ENCODE measurements at regions not wholly inside any gene's neighbourhood (a gene's known extent, or its start where the extent isn't known, plus 50 kb on each side); places are given as distances from the start of the nearest gene placed in this dataset.

DNA sequence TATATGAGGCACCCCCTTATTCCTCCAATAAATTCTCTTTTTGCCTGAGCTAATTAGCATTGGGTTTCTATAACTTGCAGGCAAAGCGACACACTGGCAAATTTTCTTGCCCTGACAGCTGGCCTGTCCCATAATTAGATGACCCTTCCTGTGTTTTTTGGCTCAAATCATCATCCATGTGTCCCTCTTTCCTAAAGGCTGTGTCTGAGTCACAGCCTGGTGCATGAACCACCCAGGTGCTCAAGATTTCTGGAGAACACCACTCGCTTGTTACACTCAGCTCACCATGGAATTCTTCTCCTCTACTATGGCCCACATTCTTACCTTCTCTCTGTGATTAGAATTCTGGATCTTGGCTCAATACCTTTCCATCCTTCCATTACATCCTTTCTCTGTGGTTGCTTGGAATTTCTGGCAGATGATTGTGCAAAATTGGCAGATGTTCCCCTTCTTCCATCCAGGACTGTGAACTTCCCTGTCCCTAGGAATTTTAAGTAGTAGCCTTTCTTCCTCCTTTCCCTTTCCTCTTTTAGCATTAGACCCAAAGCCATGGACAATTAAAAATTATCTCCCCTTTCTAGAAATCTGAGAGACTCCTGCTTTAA is 116.0 kb upstream of the ANKRD1 start:
- peak in 1 of 2 experiments; percentile 17 for DNase-seq (ENCODE audit: low read depth in 2 of 2)

- no peak for DNase-seq (ENCODE audit: low read depth in 2 of 2)
These were observed 118.1 kb upstream of the ANKRD1 start for GRCh38 chr10:91038971-91039370.

GRCh38 chr10:91040343-91040742 is 119.5 kb upstream of the ANKRD1 start:
- DNase-seq (ENCODE audit: low read depth in 2 of 2): no peak

GRCh38 chr10:91042069-91042468 is 121.2 kb upstream of the ANKRD1 start:
- no peak for DNase-seq (ENCODE audit: low read depth in 2 of 2)

- no peak for DNase-seq (ENCODE audit: low read depth in 2 of 2)
These were observed 122.5 kb upstream of the ANKRD1 start for GRCh38 chr10:91043173-91043910.

DNA sequence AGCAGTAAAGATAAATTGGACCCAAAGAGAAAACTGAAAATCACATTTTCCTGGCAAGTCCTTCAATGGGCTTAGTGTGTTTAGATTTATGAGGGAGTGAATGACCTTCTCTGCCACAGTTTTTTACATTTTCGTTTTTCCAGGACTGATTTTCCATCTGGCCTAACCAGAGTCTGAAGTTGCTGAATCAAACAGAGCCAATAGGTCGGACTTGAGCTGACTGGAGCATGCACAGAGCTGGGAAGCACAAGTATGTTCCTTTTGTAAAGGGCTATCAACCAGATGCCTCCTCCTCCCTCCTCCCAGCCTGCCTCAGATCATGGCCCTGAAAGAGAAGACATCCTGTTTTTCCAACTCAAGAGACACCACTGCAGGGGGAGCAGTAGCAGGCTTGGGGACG is 126.0 kb upstream of the ANKRD1 start:
- DNase-seq (ENCODE audit: low read depth in 2 of 2): no peak

DNA sequence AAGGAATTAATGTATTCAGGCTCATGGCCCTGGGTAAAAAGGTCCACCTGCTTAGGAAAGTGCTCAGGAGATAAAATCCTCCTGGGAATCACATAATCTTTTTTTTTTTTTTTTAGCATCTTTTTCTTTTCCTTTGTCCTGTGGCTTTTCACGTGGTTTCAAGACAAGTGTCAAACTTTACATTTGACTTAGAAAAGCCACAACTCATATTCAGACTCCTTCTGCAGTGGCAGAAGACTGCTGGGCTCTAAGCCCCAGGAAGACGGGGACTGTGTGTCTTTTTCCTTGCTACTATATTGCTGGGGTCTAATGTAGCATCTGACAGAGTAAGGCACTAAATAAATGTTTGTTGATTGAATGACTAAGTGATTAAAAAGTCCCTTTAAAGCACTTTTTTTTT is 127.5 kb upstream of the ANKRD1 start:
- no peak for DNase-seq (ENCODE audit: low read depth in 2 of 2)

- DNase-seq (ENCODE audit: low read depth in 2 of 2): no peak
These were observed 128.6 kb upstream of the ANKRD1 start for GRCh38 chr10:91049296-91049987.

GRCh38 chr10:91049988-91050360 is 129.1 kb upstream of the ANKRD1 start:
- DNase-seq (ENCODE audit: low read depth in 2 of 2): no peak

GRCh38 chr10:91050371-91051034 is 129.6 kb upstream of the ANKRD1 start:
- DNase-seq (ENCODE audit: low read depth in 2 of 2): no peak

- DNase-seq (ENCODE audit: low read depth in 2 of 2): no peak
These were observed 130.9 kb upstream of the ANKRD1 start for GRCh38 chr10:91051829-91052228.

DNA sequence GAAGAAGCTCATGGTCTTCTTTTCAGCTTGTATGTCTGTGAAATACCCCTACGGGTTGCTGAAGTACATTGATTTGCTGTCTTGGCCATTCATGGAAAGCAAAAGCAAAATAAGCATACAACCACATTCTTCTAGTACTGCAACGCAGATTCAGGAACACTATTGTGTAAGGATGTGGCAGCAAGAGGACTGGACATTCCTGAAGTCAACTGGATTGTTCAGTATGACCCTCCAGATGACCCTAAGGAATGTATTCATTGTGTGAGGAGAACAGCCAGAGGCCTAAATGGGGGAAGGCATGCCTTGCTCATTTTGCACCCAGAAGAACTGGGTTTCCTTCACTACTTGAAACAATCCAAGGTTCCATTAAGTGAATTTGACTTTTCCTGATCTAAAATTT is 133.4 kb upstream of the ANKRD1 start:
- no peak for DNase-seq (ENCODE audit: low read depth in 2 of 2)

- no peak for DNase-seq (ENCODE audit: low read depth in 2 of 2)
These were observed 140.3 kb upstream of the ANKRD1 start for GRCh38 chr10:91061187-91061586.

DNA sequence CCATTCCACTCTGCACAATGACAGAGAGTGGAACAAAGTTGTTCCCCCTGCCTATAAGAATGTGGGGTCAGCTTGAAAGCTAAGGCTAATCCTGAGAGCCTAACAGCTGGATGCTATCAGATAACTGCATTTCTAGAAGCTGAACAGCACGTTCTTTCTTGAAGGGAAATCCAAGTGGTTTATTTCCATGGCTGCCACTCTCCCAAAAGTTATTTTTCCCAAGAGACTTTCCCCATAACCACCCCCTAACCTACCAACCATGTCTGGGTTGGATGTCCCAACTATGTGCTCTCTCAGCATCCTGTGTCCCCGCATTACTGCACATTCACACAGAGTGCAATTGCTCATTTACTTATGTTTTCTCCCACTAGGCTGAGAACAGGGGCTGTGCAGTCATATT is 140.7 kb upstream of the ANKRD1 start:
- DNase-seq (ENCODE audit: low read depth in 2 of 2): no peak

- no peak for DNase-seq (ENCODE audit: low read depth in 2 of 2)
These were observed 141.2 kb upstream of the ANKRD1 start for GRCh38 chr10:91062091-91062490.

DNA sequence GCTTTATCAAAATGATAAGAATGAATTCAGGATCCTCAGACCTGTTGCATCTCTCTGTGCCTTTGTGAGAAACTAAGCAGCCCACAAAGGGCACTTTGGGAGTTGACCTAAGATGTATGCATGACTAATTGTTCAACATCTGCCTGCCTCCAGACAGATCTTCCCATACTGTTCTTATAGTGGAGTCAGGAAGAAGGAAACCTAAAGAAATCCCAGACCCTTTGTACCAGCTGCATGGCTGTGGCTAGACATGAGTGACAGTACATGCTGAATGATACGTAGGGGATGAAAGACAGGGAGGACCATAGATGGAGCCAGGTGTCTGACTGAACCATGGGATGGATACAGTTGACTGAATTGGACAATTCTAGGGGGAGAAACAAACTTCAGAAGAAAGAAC is 148.7 kb upstream of the PCGF5 start:
- DNase-seq (ENCODE audit: low read depth in 2 of 2): no peak

DNA sequence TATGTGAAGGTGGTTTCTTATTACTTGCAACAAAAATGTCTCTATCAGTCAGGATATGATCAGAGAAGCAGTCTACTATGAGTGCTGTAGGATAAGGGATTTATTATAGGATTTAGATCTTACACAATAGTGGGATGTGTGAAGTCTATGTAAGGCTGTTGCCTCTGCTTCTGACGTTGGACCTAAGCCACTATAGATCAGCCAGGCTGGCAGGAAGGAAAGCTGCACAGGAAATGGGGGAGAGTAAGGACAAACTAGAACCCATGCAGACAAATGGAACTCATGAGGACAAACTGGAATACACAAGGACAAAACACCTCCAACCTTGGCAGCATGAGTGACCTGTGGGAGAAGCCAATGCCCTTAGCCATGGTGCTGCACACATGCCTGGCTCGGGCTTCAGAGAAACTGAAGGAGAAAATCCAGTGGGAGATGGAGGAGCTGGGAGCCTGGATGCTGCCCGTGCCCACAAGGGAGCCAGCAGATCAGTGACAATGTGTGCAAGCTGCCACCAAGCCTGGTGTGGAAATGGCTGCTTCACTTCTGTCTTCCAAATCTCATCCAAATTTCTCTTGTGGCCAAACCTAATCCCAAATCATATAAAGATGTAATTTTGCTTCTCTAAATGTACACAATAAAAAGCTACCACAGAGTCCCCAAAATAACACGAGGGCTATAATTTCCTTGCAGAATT is 147.0 kb upstream of the PCGF5 start:
- no peak for DNase-seq (ENCODE audit: low read depth in 2 of 2)

GRCh38 chr10:91076991-91077548 is 143.4 kb upstream of the PCGF5 start:
- DNase-seq (ENCODE audit: low read depth in 2 of 2): no peak

DNA sequence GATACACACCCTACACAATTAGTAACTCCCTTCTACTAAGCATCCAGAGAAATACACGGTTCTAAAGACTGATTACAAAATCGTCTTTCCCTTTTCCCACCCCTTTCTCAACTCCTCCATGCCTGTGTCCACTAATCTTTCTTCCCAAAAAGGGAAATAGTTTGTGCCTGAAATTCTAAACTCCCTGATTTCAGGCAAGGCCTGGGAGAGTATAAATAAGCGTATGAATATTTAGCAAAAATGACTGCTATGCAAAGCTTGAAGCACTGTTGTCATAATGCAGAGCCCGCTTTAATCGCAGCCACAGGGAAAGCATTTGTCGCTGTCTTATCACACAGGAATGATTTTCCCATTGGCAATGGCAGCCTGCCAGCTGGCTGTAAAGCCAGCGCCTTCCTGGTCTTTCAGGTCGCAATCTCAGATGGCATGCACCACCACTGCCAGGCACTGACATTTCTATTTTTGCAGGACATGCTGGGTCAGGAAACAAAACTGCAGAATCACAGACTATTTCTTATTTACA is 142.9 kb upstream of the PCGF5 start:
- peak in 1 of 2 experiments; percentile 8 for DNase-seq (ENCODE audit: low read depth in 2 of 2)

DNA sequence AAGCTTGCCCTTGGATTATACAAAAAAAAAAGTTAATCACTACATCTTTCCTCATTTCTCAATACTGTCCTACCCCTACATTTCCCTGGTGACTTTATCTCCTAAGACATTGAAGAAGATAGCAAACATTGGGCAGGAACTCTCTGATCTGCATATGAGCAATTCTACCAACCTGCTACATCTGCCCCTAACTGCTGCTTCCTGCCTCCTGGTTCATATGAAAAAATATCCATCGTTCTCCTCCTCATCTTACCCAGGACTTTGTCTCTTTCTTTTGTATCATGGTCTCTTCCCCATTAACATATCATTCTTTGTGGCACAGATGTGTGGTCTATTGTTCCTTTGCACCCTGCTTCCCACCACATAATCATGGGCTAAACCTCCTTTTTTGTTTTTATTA is 139.7 kb upstream of the PCGF5 start:
- DNase-seq (ENCODE audit: low read depth in 2 of 2): no peak

GRCh38 chr10:91082447-91082846 is 138.0 kb upstream of the PCGF5 start:
- no peak for DNase-seq (ENCODE audit: low read depth in 2 of 2)
